Cerebellar cortex (tissue), 1 donor: ENCODE measurements at regions not wholly inside any gene's neighbourhood (a gene's known extent, or its start where the extent isn't known, plus 50 kb on each side); places are given as distances from the start of the nearest gene placed in this dataset.
"Not testable (repeated sequence)": the region's sequence is repeated elsewhere in the genome, so short reads cannot be mapped to it uniquely, and the experiment has no call there.

ENCODE experiments used
- DNase-seq: peaks from one replicate; pipeline ENCODE4 v3.0.0-alpha.2; 2015; ENCODE audit warnings: low spot score

GRCh38 chr5:23721336-23721735 lies 213.9 kb downstream of the PRDM9 start:
- no peak for DNase-seq

- DNase-seq = no peak
These were observed 219.9 kb downstream of the PRDM9 start for GRCh38 chr5:23727271-23727670.

DNA sequence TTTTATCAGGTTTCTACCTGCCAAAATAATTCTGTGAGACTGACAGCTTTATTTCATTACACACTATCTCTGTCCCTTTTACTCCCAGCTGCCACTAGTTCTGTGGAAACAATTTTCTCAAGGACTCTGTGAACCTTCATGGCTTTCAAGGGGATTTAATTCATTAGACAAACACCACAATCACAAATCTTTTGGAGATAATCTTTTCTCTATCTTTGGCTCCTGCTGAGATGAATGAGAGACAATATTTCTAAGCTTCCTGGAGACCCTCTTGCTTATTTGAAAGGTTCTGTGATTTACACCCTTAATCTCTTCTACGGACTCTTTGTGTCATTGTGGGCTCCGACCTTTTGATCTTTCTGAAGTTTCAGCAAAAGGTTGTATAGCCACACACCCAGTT lies 222.6 kb downstream of the PRDM9 start:
- DNase-seq = no peak

GRCh38 chr5:23740029-23740428 lies 232.6 kb downstream of the PRDM9 start:
- DNase-seq = no peak

DNA sequence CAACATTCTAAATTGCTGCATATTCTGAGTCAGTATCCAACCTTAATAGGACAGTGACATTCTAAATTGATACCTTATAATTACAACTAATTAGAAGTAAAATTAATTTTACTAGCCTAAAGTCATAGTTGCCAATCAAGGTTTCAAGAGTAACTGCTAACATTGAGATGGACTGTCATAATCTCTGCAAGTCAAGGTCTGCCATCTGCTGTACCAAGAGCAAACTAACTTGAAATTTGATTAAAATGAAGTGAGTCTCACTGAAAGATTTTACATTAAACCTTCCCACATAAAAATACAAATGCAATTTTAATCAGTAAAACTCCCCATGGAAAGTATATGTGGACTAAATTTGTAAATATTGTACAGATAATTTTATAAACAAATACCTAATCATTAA lies 235.3 kb downstream of the PRDM9 start:
- DNase-seq = no peak

DNA sequence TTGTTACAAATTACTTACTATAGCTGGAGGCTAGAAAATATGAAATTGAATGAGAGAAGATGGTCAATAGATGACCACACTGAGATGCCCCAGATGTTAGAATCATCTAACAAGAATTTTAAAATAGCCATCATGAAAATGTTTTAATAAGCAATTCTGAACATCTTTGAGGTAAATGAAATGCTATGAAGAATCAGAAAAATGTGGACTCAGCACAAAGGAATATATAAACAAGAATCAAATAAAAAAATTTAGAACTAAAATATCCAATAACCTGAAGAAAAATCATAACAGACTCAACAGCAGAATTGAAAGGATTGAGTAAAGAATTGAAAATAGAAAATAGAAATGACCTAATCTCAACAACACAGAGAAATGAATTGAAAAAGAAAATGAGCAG lies 248.5 kb downstream of the PRDM9 start:
- no peak for DNase-seq

DNA sequence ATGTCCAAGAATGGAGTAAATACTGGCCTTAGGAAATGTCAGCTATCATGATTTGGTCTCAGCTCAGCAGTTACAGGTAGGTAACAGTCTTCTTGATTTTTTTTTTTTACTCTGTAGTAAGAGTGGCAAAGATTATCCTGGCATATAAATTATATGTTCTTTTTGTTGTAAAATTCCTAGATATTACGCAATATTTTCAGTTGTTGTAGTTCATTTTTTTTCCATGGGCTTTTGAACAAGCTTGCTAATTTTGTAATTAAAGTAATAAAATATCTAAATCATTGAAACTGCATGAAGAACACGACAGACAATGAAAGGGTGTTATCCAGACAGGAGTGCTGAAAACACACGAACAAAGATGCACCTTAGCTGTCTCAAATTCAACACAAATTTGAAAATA lies 249.4 kb downstream of the PRDM9 start:
- no peak for DNase-seq

GRCh38 chr5:23763170-23763569 lies 255.8 kb downstream of the PRDM9 start:
- DNase-seq = no peak

GRCh38 chr5:23776684-23777083 lies 269.3 kb downstream of the PRDM9 start:
- no peak for DNase-seq

DNA sequence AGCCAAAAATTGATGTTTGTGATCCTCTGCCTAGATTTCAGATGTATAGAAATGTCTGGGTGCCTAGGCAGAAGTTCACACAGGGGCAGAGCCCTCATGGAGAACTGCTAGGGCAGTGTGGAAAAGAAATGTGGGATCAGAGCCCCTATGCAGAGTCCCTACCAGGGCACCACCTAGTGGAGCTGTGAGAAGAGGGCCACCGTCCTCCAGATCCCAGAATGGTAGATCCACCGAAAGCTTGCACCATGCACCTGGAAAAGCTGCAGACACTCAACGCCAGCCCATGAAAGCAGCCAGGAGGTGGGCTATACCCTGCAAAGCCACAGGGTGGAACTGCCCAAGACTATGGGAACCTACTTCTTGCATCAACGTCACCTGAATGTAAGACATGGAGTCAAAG lies 292.9 kb downstream of the PRDM9 start:
- not testable (repeated sequence) for DNase-seq

GRCh38 chr5:23820765-23821471 lies 313.5 kb downstream of the PRDM9 start:
- peak; percentile 14 for DNase-seq

DNA sequence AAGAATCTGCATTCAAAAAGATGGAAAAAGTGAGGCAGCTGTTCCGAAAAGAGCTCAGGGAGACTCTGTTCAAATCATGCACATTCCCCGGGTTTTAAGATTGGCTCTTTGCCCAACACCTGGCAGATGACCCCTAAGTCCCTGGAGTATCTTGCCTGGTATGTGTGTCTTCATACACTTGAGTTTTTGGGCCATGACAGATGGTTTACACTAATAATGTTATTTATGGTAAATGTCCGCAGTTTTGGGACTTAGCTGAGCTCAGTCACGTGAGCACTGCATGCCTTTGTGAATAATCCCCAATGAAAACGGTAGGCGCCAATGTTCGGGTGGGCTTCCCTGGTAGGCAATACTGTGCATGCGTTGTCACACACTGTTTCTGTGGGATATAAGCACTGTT lies 316.1 kb downstream of the PRDM9 start:
- no peak for DNase-seq

DNA sequence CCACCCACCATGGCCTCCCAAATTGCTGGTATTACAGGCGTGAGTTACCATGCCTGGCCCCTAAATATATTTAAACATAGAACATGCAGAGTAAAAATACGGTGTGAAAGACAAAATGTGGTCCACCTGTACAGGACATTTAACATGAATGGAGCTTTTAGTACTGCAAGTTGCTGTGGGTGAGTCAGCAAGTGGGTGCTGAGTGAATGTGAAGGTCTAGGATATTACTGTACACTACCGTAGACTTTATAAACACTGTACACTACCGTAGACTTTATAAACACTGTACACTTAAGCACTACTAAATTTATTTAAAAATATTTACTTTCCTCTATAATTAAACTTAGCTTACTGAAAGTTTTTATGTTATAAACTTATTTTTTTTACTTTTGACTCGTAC lies 317.8 kb downstream of the PRDM9 start:
- no peak for DNase-seq

GRCh38 chr5:23840083-23840482 lies 332.7 kb downstream of the PRDM9 start:
- DNase-seq = no peak

DNA sequence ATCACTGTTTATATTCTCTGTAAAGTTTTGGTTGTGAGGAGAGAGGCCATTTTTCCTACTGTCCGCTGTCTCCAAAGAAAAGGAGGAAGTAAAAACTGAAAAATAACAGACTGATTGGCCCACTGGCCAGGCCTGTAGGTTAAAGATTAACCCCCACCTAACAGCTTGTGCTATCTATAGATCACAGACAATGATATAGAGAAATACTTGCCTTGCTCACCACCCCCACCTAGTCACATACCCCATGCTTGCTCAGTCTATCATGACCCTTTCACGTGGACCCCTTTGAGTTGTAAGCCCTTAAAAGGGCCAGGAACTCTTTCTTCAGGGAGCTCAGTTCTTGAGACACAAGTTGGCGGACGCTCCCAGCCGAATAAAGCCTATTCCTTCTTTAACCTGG lies 357.4 kb downstream of the PRDM9 start:
- DNase-seq = no peak

- DNase-seq = no peak
These were observed 370.4 kb downstream of the PRDM9 start for GRCh38 chr5:23877847-23878246.

DNA sequence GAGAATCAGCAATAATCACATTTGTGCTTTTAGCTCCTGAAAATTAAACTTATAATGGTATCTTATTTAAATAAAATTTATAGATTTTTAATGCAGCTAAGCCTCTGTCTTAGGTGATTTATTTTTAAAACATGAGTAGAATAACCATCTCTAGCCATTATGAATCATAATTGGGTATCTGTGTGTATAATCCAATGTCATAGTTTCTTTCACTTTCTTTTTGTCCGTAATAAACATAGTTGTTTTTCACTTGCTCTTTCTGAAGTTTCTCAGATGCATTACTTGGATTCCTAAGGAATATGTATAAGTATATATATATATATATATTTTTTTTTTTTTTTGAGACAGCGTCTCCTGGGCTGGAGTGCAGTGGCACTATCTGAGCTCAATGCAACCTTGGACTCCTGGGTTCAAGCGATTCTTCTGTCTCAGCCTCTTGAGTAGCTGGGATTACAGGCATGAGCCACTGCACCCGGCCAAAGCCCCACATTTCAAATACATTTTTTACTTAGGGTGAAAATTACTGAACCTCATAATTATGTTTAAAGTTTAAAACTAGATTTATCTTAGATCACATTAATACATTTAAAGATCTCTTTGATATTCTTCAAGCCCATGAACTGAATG lies 377.1 kb downstream of the PRDM9 start:
- no peak for DNase-seq

DNA sequence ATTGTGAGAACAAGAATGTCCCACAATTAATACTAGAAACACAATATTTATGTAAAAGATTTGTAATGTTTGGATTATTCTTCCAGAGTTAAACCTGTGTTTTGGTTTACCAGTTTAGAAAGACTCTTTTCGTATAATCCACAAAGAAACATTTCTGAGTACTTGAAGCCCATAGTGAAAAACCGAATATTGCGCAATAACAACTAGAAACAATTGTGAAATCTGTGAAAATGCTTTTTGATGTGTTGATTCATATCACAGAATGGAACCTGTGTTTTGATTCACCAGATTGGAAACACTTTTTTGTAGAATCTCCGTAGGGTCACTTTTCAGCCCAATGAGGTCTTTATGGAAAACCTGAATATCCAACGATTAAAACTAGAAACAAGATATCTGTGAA lies 386.2 kb downstream of the PRDM9 start:
- DNase-seq = no peak

- no peak for DNase-seq
These were observed 388.2 kb downstream of the PRDM9 start for GRCh38 chr5:23895614-23896013.

- no peak for DNase-seq
These were observed 423.6 kb downstream of the PRDM9 start for GRCh38 chr5:23930985-23931384.

- not testable (repeated sequence) for DNase-seq
These were observed 444.0 kb downstream of the PRDM9 start for GRCh38 chr5:23951261-23951928.

DNA sequence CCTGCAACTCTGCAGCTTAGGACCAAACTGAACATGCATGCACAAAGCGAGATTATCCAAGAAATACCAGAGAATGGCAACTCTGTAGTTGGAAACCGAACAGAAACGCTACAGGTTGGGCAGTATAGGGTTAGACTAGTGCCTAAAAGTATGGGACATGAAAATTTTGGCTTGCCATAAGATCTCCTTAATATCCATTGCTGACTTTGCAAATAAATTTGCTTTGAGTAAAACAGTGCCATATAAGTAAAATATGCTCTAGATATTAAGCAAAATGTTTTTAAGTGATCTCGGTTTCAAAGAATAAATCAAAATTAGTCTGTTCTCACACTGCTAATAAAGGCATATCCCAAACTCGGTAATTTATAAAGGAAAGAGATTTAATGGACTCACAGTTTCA lies 456.0 kb downstream of the PRDM9 start:
- no peak for DNase-seq

DNA sequence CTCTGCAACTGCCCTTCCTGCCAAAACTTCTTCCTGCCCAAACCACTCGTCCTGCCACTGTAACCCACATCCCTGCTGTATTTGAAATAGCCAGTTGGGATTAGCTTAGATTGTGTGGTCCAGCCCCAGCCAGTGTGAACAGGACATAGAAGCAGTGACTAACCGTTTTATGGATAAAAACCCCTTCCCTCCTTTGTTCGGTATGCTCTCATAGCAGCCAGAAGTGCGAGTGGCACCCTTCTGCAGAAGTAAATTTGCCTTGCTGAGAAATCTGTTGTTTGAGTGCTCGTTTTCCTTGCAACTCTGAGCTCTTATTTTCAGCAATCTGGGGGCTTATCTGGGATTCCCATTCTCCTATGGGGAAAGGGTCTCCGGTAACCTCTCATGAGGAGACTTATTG lies 470.0 kb downstream of the PRDM9 start:
- no peak for DNase-seq

DNA sequence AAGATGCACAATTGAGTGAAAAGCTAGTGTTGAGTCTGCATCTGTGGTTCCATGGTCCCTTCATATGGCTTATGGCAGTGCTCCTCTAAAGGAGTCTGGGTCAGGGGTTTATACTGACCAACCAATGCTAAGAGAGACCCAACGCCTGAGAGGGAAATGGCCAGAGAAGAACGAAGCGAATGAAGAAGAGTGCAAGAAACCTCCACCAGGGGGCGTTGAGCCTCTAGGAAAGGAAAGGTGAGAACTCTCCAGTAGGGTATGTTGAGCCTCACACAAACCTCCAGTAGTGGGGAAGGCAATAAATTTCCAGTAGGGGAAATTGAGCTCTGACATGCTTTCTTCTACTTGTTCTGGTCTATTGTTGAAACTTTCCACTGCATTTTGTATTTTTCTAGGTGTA lies 470.6 kb downstream of the PRDM9 start:
- peak; percentile 3 for DNase-seq
